SK-N-MC (cell line): ENCODE measurements at regions not wholly inside any gene's neighbourhood (a gene's known extent, or its start where the extent isn't known, plus 50 kb on each side); places are given as distances from the start of the nearest gene placed in this dataset.

Experiments
- DNase-seq: peaks from one replicate; pipeline ENCODE4 v3.0.0-alpha.2; 2011; ENCODE audit warnings: low read depth, low spot score
- H3K27ac ChIP-seq: fragments of 200-600 bp; sonication (generic); 2 replicates; pipeline ENCODE4 v1.5.1; 2016; ENCODE audit warnings: mixed run types
- H3K36me3 ChIP-seq: fragments of 200-600 bp; sonication (generic); 2 replicates; pipeline ENCODE4 v1.6.1; 2017; ENCODE audit warnings: antibody characterized with exemption, low read length, mixed read lengths; ENCODE audit not compliant: insufficient read depth
- H3K4me3 ChIP-seq: fragments of 200-600 bp; sonication (generic); 2 replicates; pipeline ENCODE4 v1.5.1; 2016
- H3K9ac ChIP-seq: fragments of 200-600 bp; sonication (generic); 2 replicates; pipeline ENCODE4 v1.8.0; 2017; ENCODE audit warnings: mixed run types, mixed read lengths; ENCODE audit not compliant: insufficient read length
- H3K9me3 ChIP-seq: fragments of 200-600 bp; sonication (generic); 2 replicates; pipeline ENCODE4 v1.6.1; 2017; ENCODE audit warnings: low read depth, mild to moderate bottlenecking, antibody characterized with exemption, low read length, moderate library complexity, mixed read lengths
- EZH2 ChIP-seq: fragments of 200-600 bp; sonication (generic); IDR thresholded peaks from one replicate; pipeline ENCODE4 v1.6.1; 2017; ENCODE audit warnings: antibody characterized with exemption
- FOXP2 ChIP-seq: optimal IDR thresholded peaks from 2 replicates; pipeline ENCODE3; 2011; ENCODE audit warnings: mild to moderate bottlenecking, moderate library complexity; ENCODE audit not compliant: insufficient read depth; ENCODE audit errors: extremely low read length, control extremely low read depth
- POLR2AphosphoS5 ChIP-seq: IDR thresholded peaks from 2 replicates; pipeline ENCODE4 v1.6.1; 2012; ENCODE audit warnings: mild to moderate bottlenecking, low read depth, low read length, borderline replicate concordance

DNA sequence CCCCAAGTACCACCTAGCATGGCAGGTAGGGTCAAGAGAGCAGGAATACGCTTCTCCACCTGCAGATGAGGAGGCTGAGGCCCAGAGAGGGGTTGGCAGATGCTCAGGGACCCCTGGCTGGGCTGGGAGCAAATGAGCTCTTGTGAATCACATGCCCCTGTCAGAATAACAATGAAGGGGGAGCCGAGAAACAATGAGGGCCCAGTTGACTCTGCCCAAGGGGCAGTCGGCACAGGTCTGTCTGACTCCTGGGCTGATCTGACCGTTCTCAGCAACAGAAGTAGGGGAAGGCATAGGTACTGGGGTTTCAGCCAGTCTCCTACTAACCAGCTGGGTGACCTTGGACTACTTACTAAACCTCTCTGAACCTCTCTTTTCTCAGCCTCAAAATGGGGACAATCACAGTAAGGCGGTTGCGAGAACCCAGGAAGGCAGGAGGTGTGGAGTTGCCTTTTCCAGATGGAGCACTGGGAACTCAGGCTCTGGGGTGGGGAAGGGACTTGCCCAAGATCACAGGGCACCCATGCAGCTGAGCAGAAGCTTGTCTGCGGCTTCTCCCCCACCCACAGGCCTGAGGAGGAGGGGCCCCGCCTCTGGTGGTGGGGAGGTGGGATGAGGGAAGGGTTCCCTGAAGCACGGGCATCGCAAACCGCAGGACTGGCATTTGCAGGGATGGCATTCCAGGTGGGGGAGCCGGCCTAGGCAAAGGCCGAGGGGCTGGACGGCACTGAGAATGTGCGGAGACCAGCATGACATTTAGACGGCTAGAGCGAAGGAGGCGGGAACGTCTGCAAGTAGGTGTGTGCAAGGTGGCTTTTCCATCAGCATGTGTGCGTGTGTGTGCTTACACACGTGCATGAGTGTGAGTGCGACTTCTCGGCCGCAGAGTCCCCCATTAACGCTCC is 163.0 kb downstream of the MN1 start:
- no peaks in the 10 kb centered on the region for H3K9me3 ChIP-seq
- H3K27ac ChIP-seq = no peak overlapping the region
- no peak overlapping the region for H3K4me3 ChIP-seq
- H3K9ac ChIP-seq = no peak overlapping the region
- no peak for DNase-seq
- H3K36me3 ChIP-seq = no peaks in the 10 kb centered on the region
- no peak for TF ChIP-seq EZH2
- no peak for TF ChIP-seq FOXP2
- TF ChIP-seq POLR2AphosphoS5 = no peak

DNA sequence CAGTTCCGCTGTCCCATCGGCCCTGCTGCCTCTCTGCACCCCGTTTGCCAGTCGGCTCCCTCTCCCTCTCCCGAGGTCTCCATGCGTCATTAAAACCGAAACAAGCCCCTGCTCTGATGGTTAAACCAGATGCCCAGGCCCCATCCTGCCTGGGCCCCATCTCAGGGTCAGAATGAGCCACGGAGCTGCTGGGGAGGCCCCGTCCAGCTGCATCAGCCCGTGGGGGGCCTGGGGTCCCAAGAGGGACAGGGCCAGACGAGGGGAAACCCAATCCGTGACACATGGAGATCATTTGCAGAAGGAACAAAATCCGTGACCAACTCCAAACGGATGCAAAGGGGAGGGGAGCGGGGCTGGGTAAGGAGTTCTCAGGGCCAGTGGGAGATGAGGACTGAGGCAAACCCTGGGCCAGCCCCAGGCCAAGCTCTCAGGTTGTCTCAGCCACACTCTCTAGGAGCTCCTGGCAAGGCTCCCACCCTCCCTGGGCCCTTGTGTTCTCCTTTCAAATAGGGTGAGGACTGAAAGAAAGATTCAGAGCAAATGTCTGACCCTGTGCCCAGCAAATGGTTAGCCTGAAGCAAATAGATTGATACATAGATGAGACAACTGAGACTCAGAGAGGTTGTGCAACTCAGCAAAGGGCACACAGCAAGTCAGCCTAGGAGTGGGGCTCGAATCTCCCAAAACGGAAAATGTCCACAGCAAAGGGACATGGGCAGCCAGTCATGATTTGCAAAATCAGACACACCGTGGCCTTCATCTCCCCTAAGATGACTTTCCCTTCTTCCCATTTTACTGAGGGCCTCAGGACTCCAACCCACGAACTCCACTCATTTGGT is 162.1 kb downstream of the MN1 start:
- Histone ChIP-seq H3K27ac (no peak overlapping the region), H3K36me3 (no peaks in the 10 kb centered on the region), H3K4me3 (no peak overlapping the region), H3K9ac (no peak overlapping the region), H3K9me3 (no peaks in the 10 kb centered on the region)
- DNase-seq = no peak
- TF ChIP-seq POLR2AphosphoS5 (no peak), EZH2 (no peak), FOXP2 (no peak)

DNA sequence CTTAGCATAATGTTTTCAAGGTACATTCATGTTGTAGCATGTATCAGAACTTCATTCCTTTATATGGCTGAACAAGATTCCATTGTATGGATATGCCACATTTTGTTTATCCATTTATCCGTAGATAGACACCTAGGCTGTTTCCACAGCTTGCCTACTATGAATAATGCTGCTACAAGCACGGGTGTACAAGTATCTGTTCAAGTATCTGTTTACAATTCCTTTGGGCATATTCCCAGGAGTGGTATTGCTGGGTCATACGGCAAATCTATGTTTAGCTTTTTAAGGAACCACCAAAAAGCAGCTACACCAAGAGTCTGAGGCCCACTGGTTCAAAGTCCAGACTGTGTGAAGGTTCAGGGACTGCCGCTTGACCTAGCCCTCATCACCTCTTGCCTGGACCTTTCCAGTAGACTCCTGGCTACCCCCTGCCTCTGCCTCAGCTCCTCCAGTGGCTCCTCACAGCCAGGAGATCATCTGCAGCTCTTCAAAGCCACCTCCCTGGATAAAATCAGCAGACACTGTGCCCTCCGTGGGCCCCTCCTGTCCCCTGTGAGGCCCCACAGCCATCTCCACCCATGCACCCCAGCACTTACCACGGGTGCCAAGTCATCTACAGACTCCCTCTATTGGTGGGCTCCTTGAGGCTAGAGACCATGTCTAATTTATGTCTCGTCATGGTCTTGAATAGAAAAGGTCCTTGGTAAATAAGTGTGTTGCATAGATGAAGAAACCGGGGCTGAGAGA is 160.3 kb downstream of the MN1 start:
- no peak for DNase-seq
- Histone ChIP-seq H3K9me3 (no peaks in the 10 kb centered on the region), H3K27ac (no peak overlapping the region), H3K9ac (no peak overlapping the region), H3K36me3 (no peaks in the 10 kb centered on the region), H3K4me3 (no peak overlapping the region)
- TF ChIP-seq POLR2AphosphoS5 = no peak
- no peak for TF ChIP-seq EZH2
- no peak for TF ChIP-seq FOXP2

DNA sequence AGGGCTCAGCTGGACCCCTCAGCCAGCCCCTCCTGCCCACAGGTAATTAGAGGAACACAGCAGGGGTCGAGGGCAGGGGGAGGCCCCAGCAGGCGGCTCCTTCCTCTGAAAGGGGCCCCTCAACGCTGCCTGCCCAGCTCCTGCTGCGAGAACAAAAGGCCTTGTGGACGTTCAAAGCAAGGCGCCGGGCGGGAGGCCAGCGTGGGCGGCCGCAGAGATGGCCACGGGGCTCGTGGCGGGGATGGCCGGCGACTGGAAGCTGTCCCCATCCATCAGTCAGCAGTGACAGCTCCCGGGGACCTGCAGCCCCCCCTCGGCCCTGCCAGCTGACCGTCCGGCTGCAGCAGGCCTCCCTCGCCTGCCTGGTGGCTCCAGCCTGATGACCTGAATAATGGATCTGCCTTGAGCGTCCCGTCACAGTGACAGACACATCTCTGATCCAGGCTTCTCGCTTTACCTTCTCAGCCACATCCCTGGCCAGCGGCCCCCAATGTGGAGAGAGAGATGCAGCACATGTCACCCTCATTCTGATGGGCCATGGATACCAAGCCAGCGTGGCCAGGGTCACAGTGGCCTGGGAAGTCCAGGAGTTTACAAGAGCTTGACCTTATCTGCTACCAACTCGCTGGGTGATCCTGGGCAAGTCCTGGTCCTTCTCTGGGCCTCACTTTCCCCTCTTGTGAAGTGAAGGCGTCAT is 159.3 kb downstream of the MN1 start:
- H3K9me3 ChIP-seq = no peaks in the 10 kb centered on the region
- DNase-seq = no peak
- no peaks in the 10 kb centered on the region for H3K36me3 ChIP-seq
- TF ChIP-seq FOXP2 (no peak), POLR2AphosphoS5 (no peak), EZH2 (no peak)
- no peak overlapping the region for H3K9ac ChIP-seq
- H3K27ac ChIP-seq = no peak overlapping the region
- H3K4me3 ChIP-seq = no peak overlapping the region

DNA sequence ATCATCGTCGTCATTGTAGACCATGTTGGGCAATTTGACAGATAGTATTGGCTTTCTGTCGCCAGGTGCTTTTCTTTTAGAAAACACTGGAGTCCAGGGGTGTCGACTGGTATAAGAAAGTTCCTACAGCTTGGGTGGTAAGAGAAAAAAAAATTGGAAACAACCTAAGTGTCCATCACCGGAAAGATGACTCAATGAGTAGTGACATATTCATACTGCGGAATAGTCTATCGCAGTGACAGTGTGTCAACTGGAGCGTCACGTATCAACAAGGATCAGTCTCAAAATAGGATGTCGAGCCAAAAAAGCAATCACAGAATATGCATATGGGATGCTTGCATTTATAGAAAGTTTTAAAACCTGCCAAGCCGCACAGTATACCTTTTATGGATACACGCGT is 157.6 kb downstream of the MN1 start:
- TF ChIP-seq FOXP2 = no peak
- TF ChIP-seq EZH2 = no peak
- no peak for TF ChIP-seq POLR2AphosphoS5
- Histone ChIP-seq H3K9me3 (no peaks in the 10 kb centered on the region), H3K4me3 (no peak overlapping the region), H3K27ac (no peak overlapping the region), H3K36me3 (no peaks in the 10 kb centered on the region), H3K9ac (no peak overlapping the region)
- no peak for DNase-seq

DNA sequence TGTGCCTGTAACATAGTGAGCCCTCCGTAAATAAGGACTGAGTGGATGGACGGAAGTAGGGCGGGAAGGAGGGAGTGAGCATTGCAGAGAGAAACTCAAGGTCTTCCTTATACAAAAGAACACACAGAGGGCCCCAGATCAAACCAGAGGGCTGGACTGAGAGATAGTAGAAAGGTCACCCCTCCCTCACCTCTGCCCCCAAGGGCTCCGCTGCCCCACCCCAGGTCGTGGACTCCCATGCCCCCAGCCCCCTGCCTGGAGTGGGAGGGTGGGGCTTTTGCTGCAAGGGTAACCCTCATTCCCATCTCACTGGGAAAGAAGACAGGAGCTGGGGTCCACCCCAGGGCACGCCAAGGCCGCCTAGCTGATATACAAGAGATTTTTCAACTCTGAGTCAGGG is 157.0 kb downstream of the MN1 start:
- no peak overlapping the region for H3K4me3 ChIP-seq
- H3K36me3 ChIP-seq = no peaks in the 10 kb centered on the region
- TF ChIP-seq POLR2AphosphoS5 (no peak), FOXP2 (no peak), EZH2 (no peak)
- no peak for DNase-seq
- H3K9ac ChIP-seq = no peak overlapping the region
- no peaks in the 10 kb centered on the region for H3K9me3 ChIP-seq
- no peak overlapping the region for H3K27ac ChIP-seq

DNA sequence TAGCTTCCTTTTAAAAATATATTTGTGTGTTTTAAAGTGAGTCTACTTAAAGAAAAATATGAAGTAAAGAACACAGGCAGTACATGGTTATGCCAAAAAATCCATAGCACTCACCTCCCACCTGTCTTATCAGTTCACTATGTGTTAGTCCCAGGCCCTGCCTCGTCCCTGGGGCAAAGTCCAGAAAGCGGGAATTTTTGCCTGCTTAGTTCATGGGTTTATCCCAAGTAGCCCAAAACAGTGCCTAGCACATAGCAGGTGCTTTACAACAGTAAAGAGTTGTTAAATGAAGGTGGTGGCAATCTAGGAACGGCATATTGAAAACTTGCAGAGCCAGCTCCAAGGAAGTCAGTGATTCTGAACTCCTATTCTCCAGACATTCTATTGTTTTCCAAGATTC is 154.0 kb downstream of the MN1 start:
- TF ChIP-seq FOXP2 (no peak), POLR2AphosphoS5 (no peak), EZH2 (no peak)
- Histone ChIP-seq H3K27ac (no peak overlapping the region), H3K4me3 (no peak overlapping the region), H3K36me3 (no peaks in the 10 kb centered on the region), H3K9ac (no peak overlapping the region), H3K9me3 (no peaks in the 10 kb centered on the region)
- DNase-seq = no peak

DNA sequence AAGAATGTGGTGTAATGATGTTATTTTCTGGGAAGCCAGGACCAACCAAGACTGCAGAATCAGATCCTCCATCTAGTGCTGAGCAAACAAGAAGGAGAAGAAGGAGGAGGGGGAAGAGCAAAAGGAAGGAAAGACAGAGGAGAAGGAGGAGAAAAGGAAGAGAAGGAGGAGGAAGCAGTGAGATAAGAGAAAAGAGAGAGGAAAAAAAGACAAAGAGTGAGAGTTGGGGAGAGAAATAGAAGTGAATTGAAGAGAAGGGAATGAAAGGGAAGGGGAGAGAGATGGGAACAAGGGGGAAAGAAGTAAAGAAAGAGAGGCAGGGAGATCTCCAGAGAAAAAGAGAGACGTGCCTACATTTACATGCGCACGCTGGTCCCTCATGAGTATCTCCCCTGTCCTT is 153.5 kb downstream of the MN1 start:
- Histone ChIP-seq H3K9ac (no peak overlapping the region), H3K27ac (no peak overlapping the region), H3K4me3 (no peak overlapping the region), H3K36me3 (no peaks in the 10 kb centered on the region), H3K9me3 (no peaks in the 10 kb centered on the region)
- no peak for DNase-seq
- TF ChIP-seq POLR2AphosphoS5 (no peak), EZH2 (no peak), FOXP2 (no peak)
